ENCODE measurements at regions not wholly inside any gene's neighbourhood (a gene's known extent, or its start where the extent isn't known, plus 50 kb on each side); places are given as distances from the start of the nearest gene placed in this dataset.

DNA sequence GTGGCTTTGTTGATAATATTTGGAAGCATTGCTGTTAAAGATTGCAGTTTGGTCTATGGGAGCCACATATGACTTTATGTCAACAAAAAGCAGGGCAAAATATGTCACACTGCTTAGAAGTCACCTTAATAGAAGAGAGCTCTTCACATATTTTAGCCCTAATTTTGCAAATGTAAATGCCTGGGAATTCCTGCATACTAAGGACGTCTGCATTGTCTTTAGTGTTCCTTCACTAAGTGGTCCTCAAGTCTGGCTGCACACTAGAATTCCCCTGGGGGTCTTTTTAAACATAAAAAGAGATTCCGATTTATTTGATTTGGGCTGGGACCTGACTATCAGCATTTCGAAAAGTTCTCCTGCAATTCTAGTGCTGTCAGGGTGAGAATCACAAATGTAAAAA is 495.1 kb upstream of the FAM241A start:
- H3K4me3 ChIP-seq: no peak overlapping the region
- H3K4me2 ChIP-seq: no peak overlapping the region
- H3K9me3 ChIP-seq: no peaks in the 10 kb centered on the region
- 42% methylated on average over 3 of the region's 3 CpGs for WGBS (ENCODE audit: missing lambda C conversion rate)
- ChIA-PET CTCF (interaction anchor here (1.0 to 1.2 kb wide), 2 partner anchors 17 to 18 kb away, joined by 3 to 4 read pairs; no protein-coding TSS in a partner anchor), POLR2A (no interaction called here)
- ATAC-seq: no peak
- H3K27ac ChIP-seq: no peak overlapping the region
- TF ChIP-seq NR3C1 (IDR thresholded peaks at IDR 0.05): no peak
- no peak for FAIRE-seq
- H3K4me1 ChIP-seq: no peaks in the 10 kb centered on the region
- no peak for DNase-seq (ENCODE audit: low read depth in 1 of 2, low spot score in 1 of 2)

DNA sequence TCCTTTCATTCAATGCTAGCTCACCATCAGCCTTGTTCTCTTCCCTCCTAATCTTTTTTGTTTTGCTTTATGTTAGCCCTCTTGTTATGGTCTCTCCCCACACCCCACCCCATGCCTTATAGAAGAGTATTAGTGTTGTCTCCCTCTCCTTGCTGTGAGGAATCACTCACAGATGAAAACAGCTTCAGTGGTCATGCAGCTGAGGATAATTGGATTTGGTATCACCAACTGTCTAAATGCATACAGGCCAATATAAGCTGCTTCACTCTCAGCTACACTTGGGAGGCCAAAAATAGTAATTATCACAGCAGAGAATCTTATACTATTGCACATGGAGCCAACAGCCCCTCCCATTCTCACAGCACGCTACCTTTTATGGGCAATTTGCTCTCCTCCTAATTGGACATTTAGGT is 494.6 kb upstream of the FAM241A start:
- WGBS (ENCODE audit: missing lambda C conversion rate): 29% methylated on average over 1 of the region's 1 CpG
- ATAC-seq: no peak
- Histone ChIP-seq H3K4me3 (no peak overlapping the region), H3K9me3 (no peaks in the 10 kb centered on the region), H3K4me1 (no peaks in the 10 kb centered on the region), H3K4me2 (no peak overlapping the region), H3K27ac (no peak overlapping the region)
- TF ChIP-seq, protein P1, sequence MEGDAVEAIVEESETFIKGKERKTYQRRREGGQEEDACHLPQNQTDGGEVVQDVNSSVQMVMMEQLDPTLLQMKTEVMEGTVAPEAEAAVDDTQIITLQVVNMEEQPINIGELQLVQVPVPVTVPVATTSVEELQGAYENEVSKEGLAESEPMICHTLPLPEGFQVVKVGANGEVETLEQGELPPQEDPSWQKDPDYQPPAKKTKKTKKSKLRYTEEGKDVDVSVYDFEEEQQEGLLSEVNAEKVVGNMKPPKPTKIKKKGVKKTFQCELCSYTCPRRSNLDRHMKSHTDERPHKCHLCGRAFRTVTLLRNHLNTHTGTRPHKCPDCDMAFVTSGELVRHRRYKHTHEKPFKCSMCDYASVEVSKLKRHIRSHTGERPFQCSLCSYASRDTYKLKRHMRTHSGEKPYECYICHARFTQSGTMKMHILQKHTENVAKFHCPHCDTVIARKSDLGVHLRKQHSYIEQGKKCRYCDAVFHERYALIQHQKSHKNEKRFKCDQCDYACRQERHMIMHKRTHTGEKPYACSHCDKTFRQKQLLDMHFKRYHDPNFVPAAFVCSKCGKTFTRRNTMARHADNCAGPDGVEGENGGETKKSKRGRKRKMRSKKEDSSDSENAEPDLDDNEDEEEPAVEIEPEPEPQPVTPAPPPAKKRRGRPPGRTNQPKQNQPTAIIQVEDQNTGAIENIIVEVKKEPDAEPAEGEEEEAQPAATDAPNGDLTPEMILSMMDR (IDR thresholded peaks at IDR 0.05): no peak
- TF ChIP-seq EHF (CRISPR knock-in tag; IDR thresholded peaks at IDR 0.05) (no peak), HOXB5 (CRISPR knock-in tag; IDR thresholded peaks at IDR 0.05) (no peak), GATA3 (IDR thresholded peaks at IDR 0.05; ENCODE audit: borderline replicate concordance) (no peak)
- ChIA-PET CTCF (interaction anchor here (1.0 to 1.2 kb wide), 3 partner anchors 18 to 204 kb away, joined by 3 to 4 read pairs (median 3); no protein-coding TSS in a partner anchor), POLR2A (no interaction called here)
- no peak for DNase-seq (ENCODE audit: low read depth in 1 of 2, low spot score in 1 of 2)
- no peak for FAIRE-seq

DNA sequence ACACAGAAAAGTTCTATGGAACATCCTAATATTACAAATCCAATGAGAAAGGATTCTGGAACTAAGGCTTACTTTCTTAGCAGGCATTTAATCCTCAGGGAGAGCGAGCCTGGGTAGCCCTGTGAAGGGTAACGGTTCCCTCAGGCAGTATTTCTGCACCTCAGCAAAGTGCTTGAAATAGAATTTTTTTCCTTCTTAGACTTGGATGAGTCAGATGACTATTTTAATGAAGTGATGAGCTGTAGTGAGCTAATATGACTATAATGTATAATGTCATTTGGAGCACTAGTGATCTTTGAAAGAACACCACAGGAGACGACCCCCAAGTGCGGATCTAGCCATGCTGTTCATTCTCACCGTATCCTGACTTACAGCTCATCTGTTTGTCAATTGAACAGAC is 493.0 kb upstream of the FAM241A start:
- DNase-seq (ENCODE audit: low read depth in 1 of 2, low spot score in 1 of 2): no peak

More for the DNA sequence above, 493.0 kb upstream of the FAM241A start:
- Histone ChIP-seq H3K4me1 (no peaks in the 10 kb centered on the region), H3K4me3 (no peak overlapping the region), H3K27ac (no peak overlapping the region), H3K9me3 (no peaks in the 10 kb centered on the region), H3K4me2 (no peak overlapping the region)
- ChIA-PET CTCF (no interaction called here), POLR2A (no interaction called here)
- FAIRE-seq (no peak), ATAC-seq (no peak)
- 20% methylated on average over 5 of the region's 5 CpGs for WGBS (ENCODE audit: missing lambda C conversion rate)
- TF ChIP-seq RAD21 (conservative IDR thresholded peaks at IDR 0.05 in 1 of 2, IDR thresholded peaks at IDR 0.05 in 1 of 2) (no peak), PHF8 (IDR thresholded peaks at IDR 0.05; ENCODE audit: borderline replicate concordance, low read depth) (no peak), ZNF302 (CRISPR knock-in tag; IDR thresholded peaks at IDR 0.05) (no peak), SREBF2 (IDR thresholded peaks at IDR 0.05) (no peak), HOXB13 (CRISPR knock-in tag; IDR thresholded peaks at IDR 0.05; ENCODE audit: low read depth) (no peak), HOXA7 (CRISPR knock-in tag; IDR thresholded peaks at IDR 0.05) (no peak), ESRRA (IDR thresholded peaks at IDR 0.05; ENCODE audit: borderline replicate concordance, low read length) (no peak), JUN (IDR thresholded peaks at IDR 0.05) (no peak), CHD2 (IDR thresholded peaks at IDR 0.05; ENCODE audit: low read length, partially characterized antibody) (no peak), NFE2L2 (conservative IDR thresholded peaks at IDR 0.05; ENCODE audit: low read length) (no peak), EP300 (IDR thresholded peaks at IDR 0.05) (no peak)
- TF ChIP-seq, protein P2, sequence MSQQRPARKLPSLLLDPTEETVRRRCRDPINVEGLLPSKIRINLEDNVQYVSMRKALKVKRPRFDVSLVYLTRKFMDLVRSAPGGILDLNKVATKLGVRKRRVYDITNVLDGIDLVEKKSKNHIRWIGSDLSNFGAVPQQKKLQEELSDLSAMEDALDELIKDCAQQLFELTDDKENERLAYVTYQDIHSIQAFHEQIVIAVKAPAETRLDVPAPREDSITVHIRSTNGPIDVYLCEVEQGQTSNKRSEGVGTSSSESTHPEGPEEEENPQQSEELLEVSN (IDR thresholded peaks at IDR 0.05; ENCODE audit: borderline replicate concordance, low read depth): no peak
- TF ChIP-seq, protein P1 (IDR thresholded peaks at IDR 0.05): no peak
- TF ChIP-seq, protein P3, sequence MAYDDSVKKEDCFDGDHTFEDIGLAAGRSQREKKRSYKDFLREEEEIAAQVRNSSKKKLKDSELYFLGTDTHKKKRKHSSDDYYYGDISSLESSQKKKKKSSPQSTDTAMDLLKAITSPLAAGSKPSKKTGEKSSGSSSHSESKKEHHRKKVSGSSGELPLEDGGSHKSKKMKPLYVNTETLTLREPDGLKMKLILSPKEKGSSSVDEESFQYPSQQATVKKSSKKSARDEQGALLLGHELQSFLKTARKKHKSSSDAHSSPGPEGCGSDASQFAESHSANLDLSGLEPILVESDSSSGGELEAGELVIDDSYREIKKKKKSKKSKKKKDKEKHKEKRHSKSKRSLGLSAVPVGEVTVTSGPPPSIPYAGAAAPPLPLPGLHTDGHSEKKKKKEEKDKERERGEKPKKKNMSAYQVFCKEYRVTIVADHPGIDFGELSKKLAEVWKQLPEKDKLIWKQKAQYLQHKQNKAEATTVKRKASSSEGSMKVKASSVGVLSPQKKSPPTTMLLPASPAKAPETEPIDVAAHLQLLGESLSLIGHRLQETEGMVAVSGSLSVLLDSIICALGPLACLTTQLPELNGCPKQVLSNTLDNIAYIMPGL (CRISPR knock-in tag; IDR thresholded peaks at IDR 0.05; ENCODE audit: borderline replicate concordance): no peak
